GM18870 (cell line): ENCODE measurements at regions not wholly inside any gene's neighbourhood (a gene's known extent, or its start where the extent isn't known, plus 50 kb on each side); places are given as distances from the start of the nearest gene placed in this dataset.

Experiments
- ATAC-seq: cut with Tn5 transposase; IDR thresholded peaks from one replicate; pipeline ENCODE4 v1.9.1; 2021; ENCODE audit warnings: moderate library complexity; ENCODE audit not compliant: unreplicated experiment

DNA sequence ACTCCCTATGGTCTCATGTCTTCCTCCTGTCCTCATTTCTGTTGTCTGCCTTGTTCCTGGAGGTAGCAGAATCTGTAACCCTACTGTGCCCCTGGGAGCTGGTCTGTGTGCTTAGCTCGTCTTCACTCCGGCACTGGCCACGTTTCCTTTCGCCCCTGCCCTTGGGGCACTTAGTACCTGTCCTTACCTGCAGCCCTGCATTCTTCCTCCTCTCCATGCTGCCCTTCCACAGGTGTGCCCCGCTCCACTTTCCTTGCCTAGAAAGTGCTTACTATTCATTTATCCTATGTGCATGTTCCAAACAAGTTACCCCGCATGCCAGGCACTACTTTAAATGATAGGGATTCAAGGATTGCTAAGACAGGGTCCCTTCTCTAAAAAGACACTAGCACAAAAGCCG lies 199.9 kb upstream of the ZMIZ1 start:
- no peak for ATAC-seq

- no peak for ATAC-seq
These were observed 199.0 kb upstream of the ZMIZ1 start for GRCh38 chr10:78869508-78870454.

GRCh38 chr10:78870458-78870857 lies 198.3 kb upstream of the ZMIZ1 start:
- ATAC-seq = no peak

DNA sequence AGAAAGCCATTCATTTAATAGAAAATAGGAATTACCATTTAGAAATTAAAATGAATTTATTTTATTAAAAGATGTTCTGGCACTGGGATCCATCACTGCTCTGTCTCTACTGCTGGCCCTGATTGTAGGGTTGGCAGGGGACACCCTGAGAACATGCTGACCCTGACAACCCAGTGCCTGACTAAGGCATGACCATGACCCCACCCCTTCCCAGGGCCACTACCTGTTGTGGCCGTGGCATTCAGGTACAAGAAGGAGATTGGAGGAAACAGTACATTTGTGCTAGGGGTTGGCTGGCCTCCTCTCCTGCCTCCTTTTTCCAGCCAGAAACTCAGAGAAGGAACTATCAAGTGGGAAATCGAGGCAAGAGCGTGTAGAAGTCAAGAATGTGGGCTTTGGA lies 197.0 kb upstream of the ZMIZ1 start:
- no peak for ATAC-seq

DNA sequence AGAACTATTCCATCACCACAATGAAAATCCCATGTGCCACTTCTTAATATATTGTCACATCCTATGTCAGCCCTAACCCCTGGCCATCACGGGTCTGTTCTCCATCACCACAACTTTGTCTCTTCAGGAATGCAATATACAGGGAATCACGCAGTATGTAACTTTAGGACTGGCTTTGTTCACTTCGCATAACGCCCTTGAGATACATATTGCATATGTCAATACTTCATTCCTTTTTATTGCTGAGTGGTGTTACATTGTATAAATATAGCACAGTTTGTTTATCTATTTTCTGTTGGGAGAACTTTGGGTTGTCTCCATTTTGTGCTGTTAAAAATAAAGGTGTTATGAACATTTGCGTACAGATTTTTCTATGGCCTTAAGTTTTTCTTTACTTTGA lies 195.4 kb upstream of the ZMIZ1 start:
- ATAC-seq = no peak

GRCh38 chr10:78875331-78875877 lies 193.4 kb upstream of the ZMIZ1 start:
- no peak for ATAC-seq

DNA sequence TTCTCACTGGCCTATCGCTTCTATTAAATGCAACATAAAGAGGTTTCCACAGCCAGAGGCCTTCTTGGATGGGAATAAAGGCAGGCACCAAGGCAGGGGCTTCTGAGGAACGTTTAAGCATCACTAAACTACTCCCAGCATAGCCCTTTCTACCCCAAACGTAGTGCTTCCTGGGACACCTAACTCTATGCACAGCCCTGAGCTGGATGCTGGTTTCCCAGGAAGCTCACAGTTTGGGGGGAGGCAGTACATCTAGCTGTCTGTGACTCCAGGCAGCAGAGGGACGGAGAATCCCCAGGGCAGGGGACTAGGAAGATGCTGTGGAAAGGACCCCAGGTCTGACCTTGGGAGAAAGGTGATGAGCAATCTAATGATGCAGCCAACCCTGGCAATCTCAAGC lies 192.8 kb upstream of the ZMIZ1 start:
- no peak for ATAC-seq

- ATAC-seq = no peak
These were observed 192.3 kb upstream of the ZMIZ1 start for GRCh38 chr10:78876449-78876848.

- ATAC-seq = no peak
These were observed 189.1 kb upstream of the ZMIZ1 start for GRCh38 chr10:78879621-78880020.

DNA sequence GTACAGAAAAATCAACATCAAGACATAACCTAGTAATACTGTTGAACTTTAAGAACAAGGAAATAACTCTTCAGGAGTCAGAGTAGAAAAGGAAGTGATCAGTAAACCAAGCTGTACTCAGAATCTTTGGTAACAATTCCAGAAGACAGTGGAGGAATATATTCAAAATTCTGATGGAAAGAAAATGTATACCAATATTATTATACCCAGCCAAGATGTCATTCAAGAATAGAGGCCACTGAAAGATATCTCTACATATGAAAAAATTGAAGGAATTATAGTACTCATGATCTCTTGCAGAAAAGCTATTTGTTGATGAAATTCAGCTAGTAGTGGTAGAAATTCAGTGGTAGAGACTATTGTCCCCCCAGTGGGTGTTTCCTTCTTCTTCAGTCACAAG lies 182.6 kb upstream of the ZMIZ1 start:
- ATAC-seq = no peak

DNA sequence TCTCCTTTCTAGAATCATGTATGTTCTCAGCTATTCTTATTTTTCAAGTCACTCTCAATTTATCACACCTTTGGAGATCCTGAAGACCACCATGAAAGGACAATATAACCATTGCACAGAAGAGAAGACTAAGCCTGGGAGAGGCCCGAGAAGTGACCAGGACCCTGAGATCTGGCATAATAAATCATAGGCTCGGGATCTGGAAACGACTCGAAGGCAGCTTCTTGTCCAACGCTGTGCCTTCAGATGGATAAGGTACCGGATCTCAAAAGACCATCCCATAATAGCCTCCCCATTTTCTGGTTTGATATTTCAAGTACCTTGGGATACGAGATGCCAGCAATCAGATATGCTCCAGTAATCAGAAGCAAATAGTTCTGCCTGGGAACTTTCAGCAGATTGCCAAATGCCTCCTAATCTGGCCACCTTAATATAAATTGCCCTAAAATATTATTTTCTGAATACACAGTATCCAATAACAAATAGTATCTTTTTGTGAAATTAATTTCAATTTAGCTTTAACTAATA lies 179.2 kb upstream of the ZMIZ1 start:
- ATAC-seq = no peak

- no peak for ATAC-seq
These were observed 178.3 kb upstream of the ZMIZ1 start for GRCh38 chr10:78890506-78890905.

GRCh38 chr10:78891741-78892140 lies 177.0 kb upstream of the ZMIZ1 start:
- ATAC-seq = no peak

- ATAC-seq = no peak
These were observed 176.2 kb upstream of the ZMIZ1 start for GRCh38 chr10:78892338-78893176.

- no peak for ATAC-seq
These were observed 175.5 kb upstream of the ZMIZ1 start for GRCh38 chr10:78893217-78893616.

DNA sequence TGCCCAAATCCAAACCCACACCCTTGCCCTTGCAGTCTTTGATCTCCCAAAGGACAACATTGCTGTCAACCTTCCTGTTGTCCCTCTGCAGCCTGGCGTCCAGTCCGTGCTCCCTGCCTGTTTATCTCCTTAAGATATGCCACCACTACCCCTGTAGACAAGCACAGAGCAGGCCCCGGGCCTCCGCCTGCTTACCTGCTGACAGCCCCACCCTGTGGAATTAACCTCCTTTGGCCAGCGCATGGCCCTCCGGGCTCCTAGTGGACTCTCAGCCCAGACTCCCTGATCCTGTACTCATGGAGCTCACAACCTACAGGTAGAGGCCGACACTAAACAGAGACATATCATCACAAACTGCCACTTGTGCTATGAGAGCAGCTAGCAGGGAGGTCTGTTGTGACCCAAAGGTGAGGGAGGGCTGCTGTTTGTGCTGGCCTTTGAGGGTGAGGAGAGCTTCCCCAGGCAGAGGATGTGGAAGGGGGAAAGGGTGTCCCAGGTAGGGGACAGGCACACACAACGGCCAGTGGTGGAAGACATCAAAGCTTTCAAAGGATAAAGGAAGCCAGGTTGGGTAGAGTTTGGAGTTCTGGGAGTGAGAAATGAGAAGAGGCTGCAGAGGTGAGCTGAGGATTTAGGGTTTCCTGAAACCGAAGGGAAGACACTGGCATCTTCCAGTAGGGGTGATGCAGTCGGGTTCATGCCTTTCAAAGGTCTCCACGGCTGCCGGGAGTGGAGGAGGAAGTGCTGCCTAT lies 174.5 kb upstream of the ZMIZ1 start:
- ATAC-seq = no peak

GRCh38 chr10:78894841-78895195 lies 173.9 kb upstream of the ZMIZ1 start:
- ATAC-seq = no peak

GRCh38 chr10:78895469-78895868 lies 173.3 kb upstream of the ZMIZ1 start:
- no peak for ATAC-seq

GRCh38 chr10:78896159-78896928 lies 172.4 kb upstream of the ZMIZ1 start:
- ATAC-seq = no peak
